Esophagus muscularis mucosa (tissue), 4 donors: ENCODE measurements at regions not wholly inside any gene's neighbourhood (a gene's known extent, or its start where the extent isn't known, plus 50 kb on each side); places are given as distances from the start of the nearest gene placed in this dataset.

Source experiments
- DNase-seq: peaks from one replicate; pipeline ENCODE4 v3.0.0-alpha.2; 2017; ENCODE audit errors: extremely low spot score
- H3K27ac ChIP-seq, 4 donors: fragments of 200-600 bp; sonication (generic); replicated peaks in 1 of 4; 1 replicate in 3 of 4; 2 replicates in 1 of 4; pipeline ENCODE4 v1.5.1; 2016 to 2019; ENCODE audit warnings: mild to moderate bottlenecking in 1 of 4
- H3K27me3 ChIP-seq, 4 donors: fragments of 200-600 bp; sonication (generic); one replicate each; pipeline versions ENCODE4 v1.5.1 to v1.6.0; 2016 to 2019
- H3K36me3 ChIP-seq, 4 donors: fragments of 200-600 bp; sonication (generic); one replicate each; pipeline ENCODE4 v1.5.1; 2016 to 2019
- H3K4me1 ChIP-seq, 4 donors: fragments of 200-600 bp; sonication (generic); one replicate each; pipeline ENCODE4 v1.5.1; 2016 to 2019
- H3K4me3 ChIP-seq, 4 donors: fragments of 200-600 bp; sonication (generic); 1 replicate in 2 of 4; 2 replicates in 2 of 4; pipeline ENCODE4 v1.5.1; 2016 to 2019; ENCODE audit warnings: mild to moderate bottlenecking in 4 of 4, moderate library complexity in 1 of 4
- H3K9me3 ChIP-seq, 4 donors: fragments of 200-600 bp; sonication (generic); 1 replicate in 3 of 4; 2 replicates in 1 of 4; pipeline ENCODE4 v1.5.1; 2016 to 2019
- CTCF ChIP-seq, 3 experiments: fragments of 200-600 bp in 2 of 3; fragments of 450-650 bp in 1 of 3; sonication (generic) in 2 of 3; IDR thresholded peaks; one replicate each; pipeline ENCODE4 v1.5.1; 2017 to 2019; ENCODE audit warnings: antibody characterized with exemption in 3 of 3, mild to moderate bottlenecking in 2 of 3, moderate library complexity in 1 of 3
- EP300 ChIP-seq: sonication (generic); formaldehyde crosslinking; IDR thresholded peaks from one replicate; pipeline ENCODE4 v1.6.1; 2017; ENCODE audit warnings: antibody characterized with exemption
- POLR2A ChIP-seq: fragments of 450-650 bp; IDR thresholded peaks from one replicate; pipeline ENCODE4 v1.6.1; 2017; ENCODE audit warnings: antibody characterized with exemption, moderate library complexity, mild to moderate bottlenecking, low read depth
- POLR2AphosphoS5 ChIP-seq, 2 donors: sonication (generic); formaldehyde crosslinking; IDR thresholded peaks; one replicate each; pipeline ENCODE4 v1.6.1; 2017; ENCODE audit warnings: antibody characterized with exemption in 2 of 2
- WGBS: methylation state at CpG from one replicate; pipeline ENCODE4 v1.1.5; 2018; 5-methylcytosine and 5-hydroxymethylcytosine counted together
- intact Hi-C: fragments of 100-400 bp; cut with DNase I; formaldehyde crosslinking; loops from one replicate; pipeline ENCODE4 v1.15.1; 2023

- Histone ChIP-seq H3K9me3 (no peaks in the 10 kb centered on the region), H3K27ac (no peak overlapping the region), H3K4me1 (no peaks in the 10 kb centered on the region), H3K27me3 (no peaks in the 10 kb centered on the region), H3K4me3 (no peak overlapping the region), H3K36me3 (no peaks in the 10 kb centered on the region)
- 100% methylated on average over 1 of the region's 1 CpG for WGBS
- no peak for TF ChIP-seq POLR2A
- TF ChIP-seq EP300: no peak
- TF ChIP-seq CTCF (IDR thresholded peaks at IDR 0.05): no peak
- no peak for TF ChIP-seq POLR2AphosphoS5 (IDR thresholded peaks at IDR 0.05)
- intact Hi-C loops: no loop called here
- DNase-seq: no peak
These were observed 148.8 kb downstream of the INO80D start for GRCh38 chr2:205937211-205937610.

GRCh38 chr2:205936446-205936845 lies 149.5 kb downstream of the INO80D start:
- H3K27ac ChIP-seq: no peak overlapping the region
- 75% methylated on average over 10 of the region's 10 CpGs for WGBS
- no peaks in the 10 kb centered on the region for H3K4me1 ChIP-seq
- H3K36me3 ChIP-seq: no peaks in the 10 kb centered on the region
- intact Hi-C loops: no loop called here
- no peak overlapping the region for H3K4me3 ChIP-seq
- no peaks in the 10 kb centered on the region for H3K9me3 ChIP-seq
- H3K27me3 ChIP-seq: no peaks in the 10 kb centered on the region
- TF ChIP-seq POLR2AphosphoS5 (IDR thresholded peaks at IDR 0.05) (no peak), EP300 (no peak), POLR2A (no peak), CTCF (IDR thresholded peaks at IDR 0.05) (no peak)
- no peak for DNase-seq

GRCh38 chr2:205934443-205934842 lies 151.5 kb downstream of the INO80D start:
- H3K4me3 ChIP-seq: no peak overlapping the region
- peaks cover 0 to 15% (median 11%) of the 10 kb centered on the region in 4 donors for H3K4me1 ChIP-seq
- H3K27ac ChIP-seq: no peak overlapping the region
- TF ChIP-seq CTCF (IDR thresholded peaks at IDR 0.05) (no peak), POLR2AphosphoS5 (IDR thresholded peaks at IDR 0.05) (no peak), POLR2A (no peak), EP300 (no peak)
- no peaks in the 10 kb centered on the region for H3K9me3 ChIP-seq
- no peaks in the 10 kb centered on the region for H3K36me3 ChIP-seq
- 94% methylated on average over 1 of the region's 1 CpG for WGBS
- intact Hi-C loops: no loop called here
- no peak for DNase-seq
- no peaks in the 10 kb centered on the region for H3K27me3 ChIP-seq

GRCh38 chr2:205932861-205933260 lies 153.1 kb downstream of the INO80D start:
- 88% methylated on average over 2 of the region's 2 CpGs for WGBS
- peaks cover 0 to 15% (median 11%) of the 10 kb centered on the region in 4 donors for H3K4me1 ChIP-seq
- no peak for DNase-seq
- H3K36me3 ChIP-seq: no peaks in the 10 kb centered on the region
- no peaks in the 10 kb centered on the region for H3K27me3 ChIP-seq
- H3K9me3 ChIP-seq: no peaks in the 10 kb centered on the region
- H3K27ac ChIP-seq: no peak overlapping the region
- TF ChIP-seq POLR2AphosphoS5 (IDR thresholded peaks at IDR 0.05) (no peak), CTCF (IDR thresholded peaks at IDR 0.05) (no peak), EP300 (no peak), POLR2A (no peak)
- H3K4me3 ChIP-seq: no peak overlapping the region
- intact Hi-C loops: no loop called here

- Histone ChIP-seq H3K9me3 (no peaks in the 10 kb centered on the region), H3K4me1 (peaks cover 0 to 17% (median 11%) of the 10 kb centered on the region in 4 donors), H3K27me3 (no peaks in the 10 kb centered on the region), H3K4me3 (no peak overlapping the region), H3K27ac (no peak overlapping the region), H3K36me3 (no peaks in the 10 kb centered on the region)
- no peak for TF ChIP-seq EP300
- TF ChIP-seq POLR2AphosphoS5 (IDR thresholded peaks at IDR 0.05): no peak
- no peak for TF ChIP-seq CTCF (IDR thresholded peaks at IDR 0.05)
- TF ChIP-seq POLR2A: no peak
- WGBS: 97% methylated on average over 3 of the region's 3 CpGs
- intact Hi-C loops: no loop called here
- DNase-seq: no peak
These were observed 154.6 kb downstream of the INO80D start for GRCh38 chr2:205931388-205931787.
